Testis (tissue), 2 donors: ENCODE measurements at regions not wholly inside any gene's neighbourhood (a gene's known extent, or its start where the extent isn't known, plus 50 kb on each side); places are given as distances from the start of the nearest gene placed in this dataset.
"Not testable (repeated sequence)": the region's sequence is repeated elsewhere in the genome, so short reads cannot be mapped to it uniquely, and the experiment has no call there.

ENCODE experiments used
- DNase-seq: peaks from one replicate; pipeline ENCODE4 v3.0.0-alpha.2; 2019
- H3K27ac ChIP-seq, 2 donors: fragments of 200-600 bp; sonication (generic); one replicate each; pipeline ENCODE4 v1.5.1; 2019
- H3K27me3 ChIP-seq: fragments of 200-600 bp; sonication (generic); one replicate; pipeline ENCODE4 v1.5.1; 2019
- H3K36me3 ChIP-seq: fragments of 200-600 bp; sonication (generic); one replicate; pipeline ENCODE4 v1.5.1; 2017; ENCODE audit warnings: low read depth; ENCODE audit errors: missing control alignments
- H3K4me1 ChIP-seq: fragments of 200-600 bp; sonication (generic); one replicate; pipeline ENCODE4 v1.5.1; 2019
- H3K4me3 ChIP-seq, 2 donors: fragments of 200-600 bp; sonication (generic); one replicate each; pipeline ENCODE4 v1.5.1; 2017 to 2019
- H3K9me3 ChIP-seq: fragments of 200-600 bp; sonication (generic); one replicate; pipeline ENCODE4 v1.5.1; 2017
- CTCF ChIP-seq, 3 experiments: fragments of 450-650 bp in 2 of 3; fragments of 200-600 bp in 1 of 3; sonication (generic) in 1 of 3; IDR thresholded peaks; one replicate each; pipeline ENCODE4 v1.5.1; 2016 to 2019; ENCODE audit warnings: antibody characterized with exemption in 3 of 3, mild to moderate bottlenecking in 2 of 3, moderate library complexity in 1 of 3
- POLR2A ChIP-seq: fragments of 450-650 bp; IDR thresholded peaks from one replicate; pipeline ENCODE4 v1.6.1; 2017; ENCODE audit warnings: antibody characterized with exemption, mild to moderate bottlenecking, moderate library complexity
- WGBS, 2 donors: methylation state at CpG; one replicate each; pipeline ENCODE4 v1.1.5; 2018; 5-methylcytosine and 5-hydroxymethylcytosine counted together
- intact Hi-C: fragments of 100-400 bp; cut with DNase I; formaldehyde crosslinking; loops from one replicate; pipeline ENCODE4 v1.15.1; 2023; ENCODE audit warnings: low total_unique reads
- small RNA-seq, 2 donors: library from RNA; depleted of rRNA; stranded (forward); fragments of <200 nt; gene quantifications; one replicate each; pipeline ENCODE3, GENCODE V24; 2016

- no peak for DNase-seq
- Histone ChIP-seq H3K36me3 (no peaks in the 10 kb centered on the region), H3K4me1 (no peaks in the 10 kb centered on the region), H3K4me3 (no peak overlapping the region), H3K27me3 (no peaks in the 10 kb centered on the region), H3K9me3 (no peaks in the 10 kb centered on the region), H3K27ac (no peak overlapping the region)
- WGBS, 2 donors, result 67 to 75% methylated on average over 4 of the region's 4 CpGs
- TF ChIP-seq POLR2A, result no peak
- TF ChIP-seq CTCF (IDR thresholded peaks at IDR 0.05), result no peak
- intact Hi-C loops, result no loop called here
Measured at GRCh38 chr20:30963591-30963990, 293.9 kb upstream of the DEFB115 start.

GRCh38 chr20:30975859-30976258 lies 281.6 kb upstream of the DEFB115 start:
- WGBS, 2 donors, result 55 to 68% methylated on average over 4 to 13 of the region's 13 CpGs
- H3K9me3 ChIP-seq, DNase-seq, H3K4me1 ChIP-seq, H3K36me3 ChIP-seq, H3K27ac ChIP-seq, intact Hi-C loops, H3K27me3 ChIP-seq, H3K4me3 ChIP-seq: not testable (repeated sequence)

- Histone ChIP-seq H3K36me3 (no peaks in the 10 kb centered on the region), H3K4me1 (no peaks in the 10 kb centered on the region), H3K4me3 (no peak overlapping the region), H3K27me3 (no peaks in the 10 kb centered on the region), H3K27ac (no peak overlapping the region), H3K9me3 (no peaks in the 10 kb centered on the region)
- intact Hi-C loops, result no loop called here
- DNase-seq, result no peak
- 85% methylated on average over 18 of the region's 18 CpGs for WGBS, 2 donors
- TF ChIP-seq POLR2A (no peak), CTCF (IDR thresholded peaks at IDR 0.05) (no peak)
Measured at GRCh38 chr20:30985386-30985785, 272.1 kb upstream of the DEFB115 start.

Small RNA genes lying in the stretch of these regions (small RNA-seq; reads per million reads assigned to genes)
- gene RNA5SP528, result 0.09 to 0.19 reads per million in 2 donors
